Prostate gland (tissue), 2 donors: ENCODE measurements at regions not wholly inside any gene's neighbourhood (a gene's known extent, or its start where the extent isn't known, plus 50 kb on each side); places are given as distances from the start of the nearest gene placed in this dataset.

Source experiments
- DNase-seq: peaks from one replicate; pipeline ENCODE4 v3.0.0-alpha.2; 2019; ENCODE audit warnings: low spot score
- H3K27ac ChIP-seq, 2 donors: fragments of 200-600 bp; sonication (generic); 2 replicates each; pipeline ENCODE4 v1.5.1; 2017 to 2019
- H3K27me3 ChIP-seq: fragments of 200-600 bp; sonication (generic); replicated peaks from 2 replicates; pipeline ENCODE4 v1.5.1; 2019; ENCODE audit not compliant: insufficient read depth
- H3K36me3 ChIP-seq, 2 donors: fragments of 200-600 bp; sonication (generic); 1 replicate in 1 of 2; 2 replicates in 1 of 2; pipeline versions ENCODE4 v1.5.1 to v1.8.1; 2017 to 2019
- H3K4me1 ChIP-seq: fragments of 200-600 bp; sonication (generic); replicated peaks from 2 replicates; pipeline ENCODE4 v1.5.1; 2019
- H3K4me3 ChIP-seq, 2 donors: fragments of 200-600 bp; sonication (generic); 2 replicates each; pipeline ENCODE4 v1.5.1; 2017 to 2019
- H3K9me3 ChIP-seq: fragments of 200-600 bp; sonication (generic); 2 replicates; pipeline ENCODE4 v1.5.1; 2017
- CTCF ChIP-seq, 4 experiments: fragments of 200-600 bp in 2 of 4; fragments of 450-650 bp in 2 of 4; sonication (generic) in 2 of 4; IDR thresholded peaks; 1 replicate in 3 of 4; 2 replicates in 1 of 4; pipeline ENCODE4 v1.5.1; 2016 to 2019; ENCODE audit warnings: antibody characterized with exemption in 4 of 4, mild to moderate bottlenecking in 2 of 4, moderate library complexity in 2 of 4
- POLR2A ChIP-seq: fragments of 450-650 bp; IDR thresholded peaks from one replicate; pipeline ENCODE4 v1.6.1; 2016; ENCODE audit warnings: antibody characterized with exemption, mild to moderate bottlenecking
- POLR2AphosphoS5 ChIP-seq: sonication (generic); formaldehyde crosslinking; IDR thresholded peaks from one replicate; pipeline ENCODE4 v1.6.1; 2017; ENCODE audit warnings: antibody characterized with exemption
- WGBS: methylation state at CpG from one replicate; pipeline ENCODE4 v1.1.5; 2018; 5-methylcytosine and 5-hydroxymethylcytosine counted together
- intact Hi-C: fragments of 100-400 bp; cut with DNase I; formaldehyde crosslinking; loops from one replicate; pipeline ENCODE4 v1.14.2; 2022

GRCh38 chr9:78928625-78929405, 631.9 kb downstream of the PSAT1 start:
- intact Hi-C loops = no loop called here
- DNase-seq = no peak
- H3K36me3 ChIP-seq = no peaks in the 10 kb centered on the region
- no peaks in the 10 kb centered on the region for H3K9me3 ChIP-seq
- no peak overlapping the region for H3K4me3 ChIP-seq
- H3K4me1 ChIP-seq = no peaks in the 10 kb centered on the region
- H3K27ac ChIP-seq = no peak overlapping the region
- no peak for TF ChIP-seq CTCF (IDR thresholded peaks at IDR 0.05)
- no peak for TF ChIP-seq POLR2AphosphoS5
- TF ChIP-seq POLR2A = no peak
- 43% methylated on average over 7 of the region's 7 CpGs for WGBS
- H3K27me3 ChIP-seq = no peaks in the 10 kb centered on the region

GRCh38 chr9:78930281-78930680, 633.4 kb downstream of the PSAT1 start:
- H3K9me3 ChIP-seq = no peaks in the 10 kb centered on the region
- H3K27ac ChIP-seq = no peak overlapping the region
- TF ChIP-seq CTCF (IDR thresholded peaks at IDR 0.05) (no peak), POLR2AphosphoS5 (no peak), POLR2A (no peak)
- 89% methylated on average over 2 of the region's 2 CpGs for WGBS
- H3K36me3 ChIP-seq = no peaks in the 10 kb centered on the region
- H3K4me1 ChIP-seq = no peaks in the 10 kb centered on the region
- no peak for DNase-seq
- no peaks in the 10 kb centered on the region for H3K27me3 ChIP-seq
- intact Hi-C loops = no loop called here
- H3K4me3 ChIP-seq = no peak overlapping the region

DNA sequence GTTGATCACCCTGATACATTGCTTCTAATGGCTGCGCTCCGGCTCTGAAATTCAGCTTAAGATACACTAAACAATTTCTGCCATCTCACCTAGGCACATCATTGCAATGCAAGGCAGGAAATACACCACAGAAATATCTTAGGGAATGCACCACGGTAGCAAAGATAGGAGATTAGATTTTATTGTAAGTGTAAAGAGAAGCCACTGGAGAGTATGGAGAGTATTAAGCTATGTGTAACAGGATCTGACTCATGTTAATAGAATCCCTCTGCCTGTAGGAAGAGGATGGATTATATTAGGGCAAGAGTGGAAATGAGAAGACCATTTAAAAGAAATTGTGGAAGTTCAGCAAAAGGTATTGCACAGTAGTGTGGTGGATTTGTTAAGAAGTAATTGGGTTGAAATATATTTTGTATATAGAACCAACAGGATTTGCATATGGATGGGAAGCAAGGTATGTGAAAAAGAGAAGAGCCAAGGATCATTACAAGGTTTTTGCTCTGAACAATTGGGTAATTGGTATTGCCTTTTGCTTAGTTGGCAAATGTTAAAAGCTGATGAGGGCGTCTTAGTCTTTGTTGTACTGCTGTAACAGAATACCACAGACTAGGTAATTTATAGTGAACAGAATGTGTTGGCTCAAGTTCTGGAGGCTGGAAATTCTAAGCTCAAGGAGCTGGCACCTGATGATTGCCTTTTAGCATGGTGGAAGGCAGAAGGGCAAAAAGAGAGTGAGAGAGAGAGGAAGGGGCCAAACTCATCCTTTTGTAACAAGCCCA, 636.1 kb downstream of the PSAT1 start:
- no peak for TF ChIP-seq POLR2A
- no peak for TF ChIP-seq CTCF (IDR thresholded peaks at IDR 0.05)
- TF ChIP-seq POLR2AphosphoS5 = no peak
- H3K4me1 ChIP-seq = no peaks in the 10 kb centered on the region
- intact Hi-C loops = no loop called here

DNA sequence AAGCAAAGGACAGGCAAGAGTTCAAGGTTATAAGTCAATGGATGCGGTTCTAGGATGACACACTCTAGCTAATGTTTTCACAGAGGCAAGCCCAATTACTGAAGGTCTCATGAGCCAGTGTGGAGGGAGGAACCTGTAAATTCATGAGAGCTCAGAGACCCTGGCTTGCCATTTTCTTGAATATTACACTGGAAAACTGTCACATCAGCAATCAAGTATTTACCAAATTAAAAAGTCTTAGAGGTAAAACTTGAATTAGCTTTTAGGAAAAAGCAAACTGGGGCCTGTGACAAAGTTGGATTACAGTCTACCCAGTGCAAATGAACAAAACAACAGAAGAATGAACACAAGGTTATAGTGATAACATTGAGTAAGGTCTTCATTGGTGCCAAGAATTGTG, 636.9 kb upstream of the TLE4 start:
- no peak overlapping the region for H3K27ac ChIP-seq
- intact Hi-C loops = no loop called here
- DNase-seq = no peak
- no peaks in the 10 kb centered on the region for H3K27me3 ChIP-seq
- no peaks in the 10 kb centered on the region for H3K36me3 ChIP-seq
- no peak overlapping the region for H3K4me3 ChIP-seq
- H3K4me1 ChIP-seq = no peaks in the 10 kb centered on the region
- H3K9me3 ChIP-seq = no peaks in the 10 kb centered on the region
- 93% methylated on average over 1 of the region's 1 CpG for WGBS
- no peak for TF ChIP-seq POLR2A
- no peak for TF ChIP-seq CTCF (IDR thresholded peaks at IDR 0.05)
- TF ChIP-seq POLR2AphosphoS5 = no peak

More for the DNA sequence above, 636.1 kb downstream of the PSAT1 start:
- H3K4me3 ChIP-seq = no peak overlapping the region
- no peaks in the 10 kb centered on the region for H3K36me3 ChIP-seq
- H3K27ac ChIP-seq = no peak overlapping the region
- no peak for DNase-seq
- H3K27me3 ChIP-seq = no peaks in the 10 kb centered on the region
- 52% methylated on average over 4 of the region's 4 CpGs for WGBS
- H3K9me3 ChIP-seq = no peaks in the 10 kb centered on the region
